ENCODE measurements at regions not wholly inside any gene's neighbourhood (a gene's known extent, or its start where the extent isn't known, plus 50 kb on each side); places are given as distances from the start of the nearest gene placed in this dataset.

DNA sequence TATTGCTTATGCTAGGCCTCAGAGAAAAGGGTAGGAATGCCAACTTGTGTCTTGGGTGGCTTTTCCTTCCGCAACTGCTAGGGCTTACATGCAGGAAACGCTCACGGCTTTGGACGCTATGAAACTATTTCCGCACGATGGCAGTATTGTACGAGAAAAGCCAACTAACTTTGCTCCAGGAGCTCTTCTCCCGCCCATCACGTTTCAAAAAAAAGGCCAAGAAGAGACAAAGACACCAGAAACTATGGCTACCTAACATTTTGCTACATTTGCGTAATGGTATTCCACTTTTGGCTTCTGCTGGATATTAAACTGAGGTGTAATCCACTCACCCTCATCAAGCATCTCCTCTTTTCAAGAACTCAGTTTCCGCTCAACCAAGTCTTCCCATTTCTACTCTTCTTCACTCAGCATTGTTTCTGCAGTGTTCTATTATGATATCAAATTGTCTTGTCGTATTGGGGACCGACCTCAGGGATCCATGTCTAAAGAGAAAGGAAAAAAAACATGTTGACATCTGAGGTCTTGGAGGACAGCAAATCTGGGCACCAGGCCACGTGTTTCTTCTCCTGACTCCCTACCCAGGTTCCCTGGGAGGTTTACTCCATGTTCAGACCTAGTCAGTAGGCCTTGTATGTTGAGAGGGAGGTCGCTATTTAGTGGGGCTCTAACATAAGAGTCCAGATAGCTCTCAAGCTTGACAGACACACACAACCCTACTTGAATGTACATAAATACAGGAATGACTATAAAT is 239.4 kb upstream of the STK26 start:
- TF ChIP-seq, protein P1, sequence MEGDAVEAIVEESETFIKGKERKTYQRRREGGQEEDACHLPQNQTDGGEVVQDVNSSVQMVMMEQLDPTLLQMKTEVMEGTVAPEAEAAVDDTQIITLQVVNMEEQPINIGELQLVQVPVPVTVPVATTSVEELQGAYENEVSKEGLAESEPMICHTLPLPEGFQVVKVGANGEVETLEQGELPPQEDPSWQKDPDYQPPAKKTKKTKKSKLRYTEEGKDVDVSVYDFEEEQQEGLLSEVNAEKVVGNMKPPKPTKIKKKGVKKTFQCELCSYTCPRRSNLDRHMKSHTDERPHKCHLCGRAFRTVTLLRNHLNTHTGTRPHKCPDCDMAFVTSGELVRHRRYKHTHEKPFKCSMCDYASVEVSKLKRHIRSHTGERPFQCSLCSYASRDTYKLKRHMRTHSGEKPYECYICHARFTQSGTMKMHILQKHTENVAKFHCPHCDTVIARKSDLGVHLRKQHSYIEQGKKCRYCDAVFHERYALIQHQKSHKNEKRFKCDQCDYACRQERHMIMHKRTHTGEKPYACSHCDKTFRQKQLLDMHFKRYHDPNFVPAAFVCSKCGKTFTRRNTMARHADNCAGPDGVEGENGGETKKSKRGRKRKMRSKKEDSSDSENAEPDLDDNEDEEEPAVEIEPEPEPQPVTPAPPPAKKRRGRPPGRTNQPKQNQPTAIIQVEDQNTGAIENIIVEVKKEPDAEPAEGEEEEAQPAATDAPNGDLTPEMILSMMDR (IDR thresholded peaks at IDR 0.05; ENCODE audit: extremely low read depth in 1 of 2, insufficient read depth in 1 of 2, low read depth in 1 of 2, low read length in 2 of 2): no peak
- no peak for TF ChIP-seq EZH2 (IDR thresholded peaks at IDR 0.05; ENCODE audit: borderline replicate concordance, low read depth, low read length, severe bottlenecking)

Data from endothelial cell of umbilical vein (primary cell).